GM21723 (cell line): ENCODE measurements at regions not wholly inside any gene's neighbourhood (a gene's known extent, or its start where the extent isn't known, plus 50 kb on each side); places are given as distances from the start of the nearest gene placed in this dataset.
"Not testable (repeated sequence)": the region's sequence is repeated elsewhere in the genome, so short reads cannot be mapped to it uniquely, and the experiment has no call there.

Experiments used
- ATAC-seq: cut with Tn5 transposase; IDR thresholded peaks from one replicate; pipeline ENCODE4 v1.9.1; 2021; ENCODE audit warnings: mild to moderate bottlenecking, moderate library complexity; ENCODE audit not compliant: unreplicated experiment

GRCh38 chr2:149768320-149768799 is 180.8 kb upstream of the MMADHC start:
- no peak for ATAC-seq

DNA sequence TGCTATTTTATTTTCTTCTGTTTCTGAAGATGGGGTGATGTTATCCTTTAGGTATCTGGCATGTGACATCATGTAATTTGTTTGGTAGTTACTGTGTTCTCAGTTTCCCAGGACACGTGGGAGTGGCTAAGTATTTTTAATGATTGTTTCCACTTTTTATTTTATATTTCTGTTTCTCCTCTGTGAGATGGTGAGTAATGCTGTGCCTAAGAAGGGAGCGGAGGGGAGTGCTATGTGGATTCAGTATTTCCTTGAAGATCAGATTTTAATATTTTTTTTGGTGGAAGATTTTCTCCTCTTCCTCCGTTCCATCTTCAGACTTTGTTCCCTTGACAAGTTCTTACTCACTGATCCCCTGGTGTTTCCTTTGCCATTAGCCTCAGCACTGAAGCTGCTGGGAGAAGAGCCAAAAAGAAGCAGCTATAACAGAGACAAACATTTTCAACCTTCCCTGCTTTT is 180.0 kb upstream of the MMADHC start:
- ATAC-seq, result no peak

DNA sequence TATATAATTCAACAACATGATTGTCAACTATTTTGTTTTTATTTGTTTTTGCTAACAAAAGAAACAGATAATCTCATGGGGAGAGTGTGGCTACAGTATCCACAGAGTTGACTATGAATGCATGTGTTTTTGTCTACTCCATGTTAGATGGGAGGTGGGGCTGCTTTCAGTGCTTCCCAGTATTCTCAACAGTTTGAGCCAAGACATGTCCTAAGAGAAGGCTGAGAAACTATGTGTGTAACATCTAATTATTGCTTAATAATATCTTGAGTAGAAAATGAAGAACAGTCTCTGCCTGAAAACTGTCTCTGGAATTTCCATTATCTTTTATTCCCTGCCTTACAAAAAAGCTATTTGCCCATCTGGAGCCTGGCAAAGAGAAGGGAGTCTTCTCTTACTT is 178.8 kb upstream of the MMADHC start:
- ATAC-seq, result no peak

GRCh38 chr2:149765636-149766035 is 178.1 kb upstream of the MMADHC start:
- no peak for ATAC-seq

DNA sequence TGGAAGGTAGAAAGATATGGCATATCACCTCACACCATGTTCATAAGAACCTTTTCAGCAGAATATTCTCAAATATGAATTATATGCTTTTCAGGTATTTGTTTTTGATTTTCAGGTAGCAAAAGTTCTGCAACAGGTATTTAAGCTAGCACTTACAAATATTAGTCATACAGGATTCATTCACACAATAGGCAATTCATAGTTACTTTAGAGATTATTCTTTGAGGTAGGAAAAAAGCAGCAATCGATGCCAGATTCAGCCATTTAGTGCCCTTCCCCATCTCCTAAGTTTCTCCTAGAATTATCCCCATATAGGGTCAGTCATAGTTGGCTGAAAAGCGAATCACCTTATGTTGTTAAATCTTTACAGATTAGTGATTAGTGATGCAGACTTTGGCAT is 177.4 kb upstream of the MMADHC start:
- no peak for ATAC-seq

DNA sequence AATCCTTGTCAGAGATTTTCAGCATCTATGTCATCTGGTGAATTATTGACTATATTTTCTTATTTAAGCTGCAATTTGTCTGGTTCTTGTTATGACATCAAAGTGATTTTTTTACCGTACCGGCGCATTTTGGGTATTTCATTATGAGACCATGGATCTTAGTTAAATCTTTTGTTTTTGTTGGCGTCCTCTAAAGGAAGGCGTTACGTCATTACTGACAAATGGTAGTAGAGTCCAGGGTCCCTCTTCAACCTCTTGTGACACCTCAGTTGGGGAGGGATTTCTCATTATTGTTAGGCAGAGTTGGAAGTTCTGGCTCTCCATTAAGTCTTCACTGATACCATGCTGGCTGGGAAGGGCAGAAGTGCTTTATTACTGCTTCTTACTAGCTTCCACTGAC is 175.8 kb upstream of the MMADHC start:
- no peak for ATAC-seq

DNA sequence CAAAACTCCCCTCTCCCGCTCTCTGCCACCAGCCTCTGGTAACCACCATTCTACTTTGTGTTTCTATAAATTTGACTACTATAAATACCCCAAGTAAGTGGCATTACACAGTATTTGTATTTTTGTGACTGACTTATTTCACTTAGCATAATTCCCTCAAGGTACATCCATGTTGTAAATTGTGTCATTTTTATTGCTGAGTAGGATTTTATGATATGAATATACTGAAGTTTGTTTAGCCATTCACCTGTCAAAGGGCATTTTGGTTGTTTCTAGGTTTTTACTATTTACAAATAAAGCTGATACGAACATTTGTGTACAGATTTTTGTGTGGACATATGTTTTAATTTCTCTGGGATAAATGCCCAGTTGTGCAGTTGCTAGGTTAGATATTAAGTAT is 174.0 kb upstream of the MMADHC start:
- no peak for ATAC-seq

DNA sequence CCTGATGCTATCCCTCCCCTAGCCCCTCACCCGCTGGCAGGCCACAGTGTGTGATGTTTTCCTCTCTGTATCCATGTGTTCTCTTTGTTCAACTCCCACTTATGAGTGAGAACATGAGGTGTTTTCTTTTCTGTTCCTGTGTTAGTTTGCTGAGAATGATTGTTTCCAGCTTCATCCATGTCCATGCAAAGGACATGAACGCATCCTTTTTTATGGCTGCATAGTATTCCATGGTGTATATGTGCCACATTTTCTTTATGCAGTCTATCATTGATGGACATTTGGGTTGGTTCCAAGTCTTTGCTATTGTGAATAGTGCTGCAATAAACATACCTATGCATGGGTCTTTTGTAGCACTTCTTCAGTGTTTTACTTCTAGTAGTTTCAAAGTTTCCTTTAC is 171.8 kb upstream of the MMADHC start:
- ATAC-seq, result not testable (repeated sequence)

DNA sequence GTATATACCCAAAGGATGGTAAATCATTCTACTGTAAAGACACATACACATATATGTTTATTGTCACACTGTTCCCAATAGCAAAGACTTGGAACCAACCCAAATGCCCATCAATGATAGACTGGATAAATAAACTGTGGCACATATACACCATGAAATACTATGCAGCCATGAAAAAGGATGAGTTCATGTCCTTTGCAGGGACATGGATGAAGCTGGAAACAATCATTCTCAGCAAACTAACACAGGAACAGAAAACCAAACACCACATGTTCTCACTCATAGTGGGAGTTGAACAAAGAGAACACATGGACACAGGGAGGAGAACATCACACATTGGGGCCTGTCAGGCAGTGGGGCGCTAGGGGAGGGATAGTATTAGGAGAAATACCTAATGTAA is 167.1 kb upstream of the MMADHC start:
- not testable (repeated sequence) for ATAC-seq

GRCh38 chr2:149747456-149747855 is 159.9 kb upstream of the MMADHC start:
- no peak for ATAC-seq

DNA sequence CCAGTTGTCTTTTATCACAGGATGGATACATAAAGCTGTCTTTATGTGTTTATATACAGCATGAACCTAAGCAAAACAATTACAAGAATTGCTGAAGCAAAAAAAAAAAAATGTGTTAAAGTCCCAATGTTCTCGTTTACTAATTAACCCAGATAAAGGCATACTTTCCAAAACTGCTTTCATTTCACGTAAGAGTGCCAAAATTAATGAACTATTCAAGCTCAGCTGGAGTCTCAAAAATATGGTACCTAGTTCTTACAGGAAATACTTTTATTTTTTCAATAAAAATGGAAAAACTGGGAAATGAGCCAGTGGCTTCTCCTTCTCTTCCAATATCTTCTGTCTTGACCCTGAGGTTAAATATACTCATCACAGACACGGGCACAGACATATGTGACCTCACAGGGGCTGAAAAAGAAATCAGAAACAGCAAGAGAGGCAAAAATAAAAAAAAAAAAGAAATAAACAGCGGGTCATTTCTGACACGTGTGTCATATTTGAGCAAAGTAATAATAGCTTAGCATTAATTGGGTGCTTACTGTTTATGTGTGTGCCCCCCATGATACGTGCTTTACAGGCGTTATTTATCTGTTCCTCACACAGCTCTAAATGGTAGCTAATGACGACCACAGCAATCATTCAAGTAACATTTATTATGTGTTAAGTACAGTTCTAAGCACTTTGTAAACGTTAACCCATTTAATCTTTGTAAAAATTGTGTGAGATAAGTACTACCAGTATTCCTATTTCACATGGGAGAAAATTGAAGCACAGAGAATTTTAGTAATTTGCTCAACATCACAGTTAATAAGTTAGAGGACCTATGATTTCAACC is 158.0 kb upstream of the MMADHC start:
- ATAC-seq, result no peak

GRCh38 chr2:149744865-149745264 is 157.3 kb upstream of the MMADHC start:
- ATAC-seq, result no peak

GRCh38 chr2:149743842-149744448 is 156.4 kb upstream of the MMADHC start:
- ATAC-seq, result no peak

DNA sequence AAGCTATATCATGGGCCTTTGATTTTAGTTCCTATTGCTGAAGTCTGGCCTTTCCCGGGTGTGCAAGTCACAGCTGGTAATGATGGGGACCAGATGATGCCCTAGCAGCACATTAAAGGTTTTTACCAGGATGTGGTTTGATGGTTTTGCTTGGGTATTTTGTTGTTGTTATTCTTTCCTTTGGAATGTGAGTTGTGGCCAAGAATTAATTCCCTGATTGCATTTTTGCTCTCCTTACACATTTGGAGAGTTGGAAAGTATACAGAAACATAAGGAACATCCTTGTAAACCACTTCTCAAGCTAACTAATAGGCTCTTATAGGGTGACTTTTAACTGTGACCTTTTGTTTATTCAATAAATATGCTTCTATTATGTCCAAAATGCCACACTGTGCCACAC is 154.1 kb upstream of the MMADHC start:
- no peak for ATAC-seq

- ATAC-seq, result no peak
Observed at GRCh38 chr2:149740490-149740889, 152.9 kb upstream of the MMADHC start.

DNA sequence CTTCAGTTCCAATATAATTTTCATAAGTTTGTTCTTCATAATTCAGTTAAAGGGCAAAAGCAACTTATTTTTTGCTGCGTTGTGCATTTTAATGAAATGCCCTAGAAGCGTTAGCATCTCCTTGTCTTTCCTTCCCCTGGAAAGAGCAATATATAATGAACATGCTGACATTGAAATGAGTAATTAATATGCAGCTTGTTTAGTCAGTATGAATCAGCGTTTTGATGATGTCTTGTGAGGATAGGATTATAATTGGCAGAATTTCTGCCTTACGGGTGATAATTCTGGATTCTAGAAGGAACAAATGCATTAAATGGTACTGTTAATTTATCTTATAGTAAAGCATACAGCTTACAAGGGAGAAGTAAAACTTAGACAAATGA is 152.3 kb upstream of the MMADHC start:
- ATAC-seq, result no peak

DNA sequence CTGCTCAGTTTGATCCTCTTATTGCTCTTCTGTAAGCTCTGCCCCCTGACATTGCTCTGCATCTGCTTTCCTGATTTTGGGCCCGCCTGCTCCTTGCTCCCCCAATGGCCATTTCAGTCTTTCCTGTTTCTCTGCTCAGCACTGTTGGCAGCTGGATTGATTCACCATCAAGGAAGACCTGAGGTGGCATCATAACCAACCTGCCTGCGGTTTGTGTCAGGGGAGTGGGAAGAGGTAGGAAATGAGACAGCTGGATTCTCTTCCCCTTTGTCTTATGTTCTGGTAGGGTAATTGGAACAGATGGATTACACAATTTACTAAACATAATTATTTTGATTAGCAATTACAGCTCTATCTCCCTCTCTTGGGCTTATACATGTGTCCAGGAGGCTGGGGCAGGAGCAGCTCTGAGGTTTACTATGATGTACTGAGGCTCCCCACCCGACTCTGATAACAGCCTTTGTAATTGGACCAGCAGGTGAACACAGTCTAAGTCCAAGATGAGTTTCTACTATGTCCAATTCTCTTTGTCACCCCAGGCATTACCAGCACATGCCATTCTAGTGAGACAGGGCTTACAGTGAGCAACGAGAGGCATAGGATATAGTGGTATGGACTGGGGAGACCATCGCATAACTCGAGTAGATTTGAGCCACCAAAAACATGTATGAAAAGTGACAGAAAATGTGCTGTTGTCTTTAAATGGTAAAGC is 151.8 kb upstream of the MMADHC start:
- ATAC-seq, result no peak

DNA sequence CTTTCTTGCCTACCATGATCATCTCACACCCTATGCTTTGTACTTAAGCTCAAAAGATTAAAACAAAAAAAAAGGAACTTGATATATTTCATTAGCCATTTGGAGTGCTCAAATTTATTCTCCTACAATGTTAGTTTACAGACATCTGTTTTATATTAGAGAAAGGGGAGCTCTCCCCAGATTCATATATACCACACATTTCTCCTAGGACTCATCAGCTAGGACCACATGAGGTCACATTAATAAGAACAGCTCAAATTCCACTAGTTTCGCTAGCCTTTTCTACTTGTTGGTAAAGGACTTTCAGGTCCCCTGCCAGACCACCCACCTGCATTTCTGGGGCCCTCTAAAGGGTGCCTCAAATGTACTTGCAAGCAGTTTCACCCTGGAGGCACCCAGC is 151.2 kb upstream of the MMADHC start:
- ATAC-seq, result no peak

GRCh38 chr2:149737896-149738295 is 150.3 kb upstream of the MMADHC start:
- ATAC-seq, result no peak

- ATAC-seq, result no peak
Observed at GRCh38 chr2:149735237-149735958, 147.8 kb upstream of the MMADHC start.
